ENCODE measurements at regions not wholly inside any gene's neighbourhood (a gene's known extent, or its start where the extent isn't known, plus 50 kb on each side); places are given as distances from the start of the nearest gene placed in this dataset.

GRCh38 chr11:106278391-106278790 lies 200.9 kb downstream of the AASDHPPT start:
- H3K4me2 ChIP-seq (ENCODE audit: insufficient read depth, low read length): no peak overlapping the region
- H3K4me1 ChIP-seq (ENCODE audit: control insufficient read depth, extremely low read depth, insufficient read depth, low read length): no peaks in the 10 kb centered on the region
- POLR2A ChIA-PET: no interaction called here
- no peaks in the 10 kb centered on the region for H4K20me1 ChIP-seq (replicated peaks; ENCODE audit: control insufficient read depth, extremely low read depth, insufficient read depth, low read length)
- H3K9ac ChIP-seq (replicated peaks; ENCODE audit: extremely low read depth, insufficient read depth, low read length): no peak overlapping the region
- TF ChIP-seq EZH2 (IDR thresholded peaks at IDR 0.05; ENCODE audit: borderline replicate concordance, low read depth, low read length, severe bottlenecking) (no peak), GATA2 (IDR thresholded peaks at IDR 0.05; ENCODE audit: insufficient read depth, insufficient read length, low read depth, low read length) (no peak), POLR2A (IDR thresholded peaks at IDR 0.05; ENCODE audit: low read depth, low read length) (no peak), FOS (IDR thresholded peaks at IDR 0.05; ENCODE audit: borderline replicate concordance, insufficient read depth, low read length) (no peak), MAX (IDR thresholded peaks at IDR 0.05; ENCODE audit: insufficient read depth, insufficient read length) (no peak), MYC (IDR thresholded peaks at IDR 0.05; ENCODE audit: low read depth, low read length) (no peak), POLR2AphosphoS5 (IDR thresholded peaks at IDR 0.05; ENCODE audit: insufficient read depth, low read depth, low read length) (no peak)
- TF ChIP-seq, protein P1, sequence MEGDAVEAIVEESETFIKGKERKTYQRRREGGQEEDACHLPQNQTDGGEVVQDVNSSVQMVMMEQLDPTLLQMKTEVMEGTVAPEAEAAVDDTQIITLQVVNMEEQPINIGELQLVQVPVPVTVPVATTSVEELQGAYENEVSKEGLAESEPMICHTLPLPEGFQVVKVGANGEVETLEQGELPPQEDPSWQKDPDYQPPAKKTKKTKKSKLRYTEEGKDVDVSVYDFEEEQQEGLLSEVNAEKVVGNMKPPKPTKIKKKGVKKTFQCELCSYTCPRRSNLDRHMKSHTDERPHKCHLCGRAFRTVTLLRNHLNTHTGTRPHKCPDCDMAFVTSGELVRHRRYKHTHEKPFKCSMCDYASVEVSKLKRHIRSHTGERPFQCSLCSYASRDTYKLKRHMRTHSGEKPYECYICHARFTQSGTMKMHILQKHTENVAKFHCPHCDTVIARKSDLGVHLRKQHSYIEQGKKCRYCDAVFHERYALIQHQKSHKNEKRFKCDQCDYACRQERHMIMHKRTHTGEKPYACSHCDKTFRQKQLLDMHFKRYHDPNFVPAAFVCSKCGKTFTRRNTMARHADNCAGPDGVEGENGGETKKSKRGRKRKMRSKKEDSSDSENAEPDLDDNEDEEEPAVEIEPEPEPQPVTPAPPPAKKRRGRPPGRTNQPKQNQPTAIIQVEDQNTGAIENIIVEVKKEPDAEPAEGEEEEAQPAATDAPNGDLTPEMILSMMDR (IDR thresholded peaks at IDR 0.05; ENCODE audit: extremely low read depth in 1 of 2, insufficient read depth in 1 of 2, low read depth in 1 of 2, low read length in 2 of 2): no peak
- FAIRE-seq: no peak
- H3K9me1 ChIP-seq (replicated peaks; ENCODE audit: control insufficient read depth, extremely low read depth, insufficient read depth, low read length): no peaks in the 10 kb centered on the region
- H2AFZ ChIP-seq (ENCODE audit: low read depth, low read length): no peak overlapping the region
- H3K4me3 ChIP-seq (replicated peaks in 1 of 3; ENCODE audit: insufficient read depth in 1 of 3, low read depth in 1 of 3, low read length in 3 of 3): no peak overlapping the region
- intact Hi-C loops (cut with micrococcal nuclease): no loop called here
- no peak overlapping the region for H3K27ac ChIP-seq (ENCODE audit: insufficient read depth, low read depth, low read length)
- CTCF ChIA-PET: no interaction called here
- H3K36me3 ChIP-seq (ENCODE audit: control insufficient read depth in 2 of 2, extremely low read depth in 1 of 2, insufficient read depth in 2 of 2, low read length in 2 of 2): no peaks in the 10 kb centered on the region
- H3K27me3 ChIP-seq (ENCODE audit: control insufficient read depth in 2 of 2, insufficient read depth in 2 of 2, low read length in 2 of 2): no peaks in the 10 kb centered on the region
- no TSS peak for BruUV-seq (replicated peaks)
- dilution Hi-C loops (cut with MboI; ENCODE audit: extremely low pct_ligation_motif_present, low sequenced_read_pairs): no loop called here
- DNase-seq (ENCODE audit: low read depth, low spot score): no peak
- peaks cover 2% of the 10 kb centered on the region for H3K9me3 ChIP-seq (replicated peaks; ENCODE audit: control insufficient read depth, insufficient read depth, low read length)
- H3K79me2 ChIP-seq (ENCODE audit: control insufficient read depth, insufficient read depth, low read length): no peaks in the 10 kb centered on the region

All from endothelial cell of umbilical vein (primary cell).